SK-N-SH (cell line): ENCODE measurements at regions not wholly inside any gene's neighbourhood (a gene's known extent, or its start where the extent isn't known, plus 50 kb on each side); places are given as distances from the start of the nearest gene placed in this dataset.

Source experiments
- CTCF ChIA-PET: fragments of 300-600, 350-600 bp; formaldehyde crosslinking; extraction: SDS; loops from one replicate; lab custom pipeline; 2021; lab: Yijun Ruan, JAX
- POLR2A ChIA-PET: fragments of 350-600 bp; sonication (Branson Sonifier 250); formaldehyde crosslinking; extraction: SDS; loops from one replicate; lab custom pipeline; 2020; ENCODE audit warnings: antibody characterized with exemption, inconsistent platforms; lab: Yijun Ruan, JAX
- DNase-seq: peaks from one replicate; pipeline ENCODE4 v3.0.0; 2012
- H2AFZ ChIP-seq: fragments of 200-600 bp; sonication (generic); 2 replicates; pipeline ENCODE4 v1.8.1; 2016; ENCODE audit warnings: antibody characterized with exemption, mild to moderate bottlenecking, low read depth
- H3F3A ChIP-seq: fragments of 200-600 bp; sonication (generic); replicated peaks from 2 replicates; pipeline ENCODE3; 2016; ENCODE audit warnings: antibody characterized with exemption, mild to moderate bottlenecking; ENCODE audit not compliant: insufficient read depth
- H3K27ac ChIP-seq, 2 experiments: fragments of 200-500 bp in 1 of 2; fragments of 200-600 bp in 1 of 2; sonication (Bioruptor generic) in 1 of 2; sonication (generic), shearing (Covaris generic) in 1 of 2; 2 replicates each; pipeline versions ENCODE4 v1.5.1 to v1.6.1; 2014 to 2016; ENCODE audit warnings: low read depth in 2 of 2, inconsistent platforms in 1 of 2, low read length in 1 of 2, mild to moderate bottlenecking in 1 of 2, mixed read lengths in 1 of 2
- H3K27me3 ChIP-seq: fragments of 200-600 bp; sonication (generic), shearing (Covaris generic); 2 replicates; pipeline ENCODE4 v1.6.1; 2016; ENCODE audit warnings: mixed run types; ENCODE audit not compliant: insufficient read depth
- H3K36me3 ChIP-seq, 2 experiments: fragments of 200-500 bp in 1 of 2; fragments of 200-600 bp in 1 of 2; sonication (Bioruptor generic) in 1 of 2; sonication (generic) in 1 of 2; replicated peaks in 1 of 2; 2 replicates each; pipeline versions ENCODE3 to v1.5.1; 2014 to 2016; ENCODE audit warnings: low read length in 1 of 2, mild to moderate bottlenecking in 1 of 2; ENCODE audit not compliant: insufficient read depth in 2 of 2, control insufficient read depth in 1 of 2
- H3K4me1 ChIP-seq, 2 experiments: fragments of 200-500 bp in 1 of 2; fragments of 200-600 bp in 1 of 2; sonication (Bioruptor generic) in 1 of 2; sonication (generic), shearing (Covaris generic) in 1 of 2; 2 replicates each; pipeline versions ENCODE4 v1.5.1 to v1.6.1; 2014 to 2016; ENCODE audit warnings: low read depth in 1 of 2, low read length in 1 of 2, mixed run types in 1 of 2; ENCODE audit not compliant: insufficient read depth in 2 of 2, control insufficient read depth in 1 of 2
- H3K4me2 ChIP-seq: fragments of 200-600 bp; sonication (generic), shearing (Covaris generic); 2 replicates; pipeline ENCODE4 v1.6.1; 2017; ENCODE audit warnings: mixed run types
- H3K4me3 ChIP-seq, 2 experiments: fragments of 200-500 bp in 1 of 2; fragments of 200-600 bp in 1 of 2; sonication (Bioruptor generic) in 1 of 2; sonication (generic), shearing (Covaris generic) in 1 of 2; 2 replicates each; pipeline versions ENCODE4 v1.5.1 to v1.8.1; 2014 to 2016; ENCODE audit warnings: low read depth in 2 of 2, inconsistent platforms in 1 of 2, low read length in 1 of 2, mild to moderate bottlenecking in 1 of 2, mixed read lengths in 1 of 2, moderate library complexity in 1 of 2
- H3K79me2 ChIP-seq: fragments of 200-600 bp; sonication (generic); 2 replicates; pipeline ENCODE4 v1.8.1; 2017; ENCODE audit warnings: mild to moderate bottlenecking; ENCODE audit not compliant: insufficient read depth
- H3K9ac ChIP-seq: fragments of 200-600 bp; sonication (generic); 2 replicates; pipeline ENCODE4 v1.6.1; 2017; ENCODE audit warnings: mixed run types
- H3K9me2 ChIP-seq: fragments of 200-600 bp; sonication (generic); 2 replicates; pipeline ENCODE4 v1.6.1; 2017; ENCODE audit warnings: mixed run types
- H3K9me3 ChIP-seq: fragments of 200-600 bp; sonication (generic); 2 replicates; pipeline ENCODE4 v1.6.1; 2017; ENCODE audit warnings: mixed run types, mild to moderate bottlenecking, moderate library complexity
- H4K20me1 ChIP-seq: fragments of 200-600 bp; sonication (generic); 2 replicates; pipeline ENCODE4 v1.6.1; 2017; ENCODE audit warnings: mild to moderate bottlenecking, mixed run types; ENCODE audit not compliant: insufficient read depth
- CHD2 ChIP-seq: fragments of 150-350 bp; IDR thresholded peaks from 2 replicates; pipeline ENCODE4 v1.6.1; 2018; ENCODE audit warnings: low read length; ENCODE audit not compliant: partially characterized antibody
- FOXJ3 ChIP-seq: sonication (generic); formaldehyde crosslinking; IDR thresholded peaks from 2 replicates; pipeline ENCODE4 v1.5.1; 2020; ENCODE audit warnings: mild to moderate bottlenecking, missing genetic modification reagents
- FOXM1 ChIP-seq: IDR thresholded peaks from 2 replicates; pipeline ENCODE4 v1.4.0; 2012; ENCODE audit warnings: low read depth, mild to moderate bottlenecking
- MEF2A ChIP-seq: IDR thresholded peaks from 2 replicates; pipeline ENCODE4 v1.4.0; 2012; ENCODE audit warnings: low read depth, borderline replicate concordance
- MXI1 ChIP-seq: IDR thresholded peaks from 2 replicates; pipeline ENCODE4 v1.6.1; 2012; ENCODE audit warnings: mild to moderate bottlenecking, low read depth, low read length, improper control_type of control experiment
- NRF1 ChIP-seq: IDR thresholded peaks from 2 replicates; pipeline ENCODE4 v1.6.1; 2012; ENCODE audit warnings: low read depth, mild to moderate bottlenecking, low read length
- RXRA ChIP-seq: IDR thresholded peaks from 2 replicates; pipeline ENCODE4 v1.4.0; 2012; ENCODE audit warnings: low read depth, mild to moderate bottlenecking, borderline replicate concordance
- SMC3 ChIP-seq: IDR thresholded peaks from 2 replicates; pipeline ENCODE4 v1.6.1; 2012; ENCODE audit warnings: low read depth, low read length, improper control_type of control experiment
- TAF1 ChIP-seq: IDR thresholded peaks from 2 replicates; pipeline ENCODE4 v1.6.1; 2012; ENCODE audit warnings: low read depth, mild to moderate bottlenecking, low read length, moderate library complexity, borderline replicate concordance
- TEAD4 ChIP-seq: IDR thresholded peaks from 2 replicates; pipeline ENCODE4 v1.4.0; 2012; ENCODE audit warnings: mild to moderate bottlenecking, borderline replicate concordance; ENCODE audit not compliant: insufficient read depth
- WGBS: methylation state at CpG from one replicate; pipeline ENCODE4 v1.1.6; 2017; ENCODE audit warnings: low lambda C conversion rate; 5-methylcytosine and 5-hydroxymethylcytosine counted together
- TF ChIP-seq, protein P1 (sequence below): IDR thresholded peaks from 2 replicates; pipeline ENCODE4 v1.4.0; 2012; ENCODE audit warnings: low read depth, borderline replicate concordance
- TF ChIP-seq, protein P2 (sequence below): fragments of 150-350 bp; IDR thresholded peaks from 2 replicates; pipeline ENCODE4 v1.6.1; 2016; ENCODE audit warnings: mild to moderate bottlenecking, low read depth, low read length
- TF ChIP-seq, protein P3 (sequence below): fragments of 200-600 bp; sonication (generic); IDR thresholded peaks from 2 replicates; pipeline ENCODE4 v1.6.1; 2017; ENCODE audit warnings: antibody characterized with exemption, mild to moderate bottlenecking, moderate library complexity
- TF ChIP-seq, protein P4 (sequence below): IDR thresholded peaks from 2 replicates; pipeline ENCODE4; 2012
- TF ChIP-seq, protein P5 (sequence below): IDR thresholded peaks from 2 replicates; pipeline ENCODE4 v1.6.1; 2012; ENCODE audit warnings: mild to moderate bottlenecking, low read depth, low read length, moderate library complexity

DNA sequence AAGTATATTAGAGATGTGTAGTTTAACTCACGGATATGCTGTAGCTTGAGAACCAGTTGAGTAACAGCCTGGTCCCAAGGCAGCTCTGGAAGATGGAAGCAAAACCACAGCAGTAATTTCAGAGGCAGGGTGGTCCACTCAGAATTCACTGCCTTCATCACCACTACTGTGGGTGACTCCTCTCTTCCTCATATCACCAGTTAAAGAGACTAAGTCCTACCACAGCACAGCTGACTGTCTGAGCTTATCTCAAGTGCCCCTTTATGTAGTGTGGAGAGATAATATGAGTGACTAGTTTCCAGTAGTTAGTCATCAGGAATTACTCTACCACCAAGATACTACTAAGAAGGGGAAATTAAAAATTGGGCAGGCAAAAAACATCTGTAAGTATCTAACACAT lies 1571.2 kb upstream of the C9orf72 start:
- DNase-seq: no peak
- Histone ChIP-seq H3K79me2 (peaks cover 98% of the 10 kb centered on the region), H3K4me3 (no peak overlapping the region), H3K4me1 (peaks cover 0 to 9% of the 10 kb centered on the region in 2 experiments; a peak in 1 of 4 replicates), H3K9me2 (no peaks in the 10 kb centered on the region), H4K20me1 (peaks cover 14% of the 10 kb centered on the region), H3K9me3 (peaks cover 34% of the 10 kb centered on the region), H3K27me3 (no peaks in the 10 kb centered on the region), H3K36me3 (peaks cover 0 to 37% of the 10 kb centered on the region in 2 experiments), H3K9ac (no peak overlapping the region), H3F3A (peaks cover 12% of the 10 kb centered on the region), H3K27ac (no peak overlapping the region), H2AFZ (no peak overlapping the region), H3K4me2 (no peak overlapping the region)
- WGBS: 100% methylated on average over 1 of the region's 1 CpG
- TF ChIP-seq RXRA: no peak
- no peak for TF ChIP-seq SMC3
- no peak for TF ChIP-seq MEF2A
- TF ChIP-seq TAF1: no peak
- TF ChIP-seq, protein P1, sequence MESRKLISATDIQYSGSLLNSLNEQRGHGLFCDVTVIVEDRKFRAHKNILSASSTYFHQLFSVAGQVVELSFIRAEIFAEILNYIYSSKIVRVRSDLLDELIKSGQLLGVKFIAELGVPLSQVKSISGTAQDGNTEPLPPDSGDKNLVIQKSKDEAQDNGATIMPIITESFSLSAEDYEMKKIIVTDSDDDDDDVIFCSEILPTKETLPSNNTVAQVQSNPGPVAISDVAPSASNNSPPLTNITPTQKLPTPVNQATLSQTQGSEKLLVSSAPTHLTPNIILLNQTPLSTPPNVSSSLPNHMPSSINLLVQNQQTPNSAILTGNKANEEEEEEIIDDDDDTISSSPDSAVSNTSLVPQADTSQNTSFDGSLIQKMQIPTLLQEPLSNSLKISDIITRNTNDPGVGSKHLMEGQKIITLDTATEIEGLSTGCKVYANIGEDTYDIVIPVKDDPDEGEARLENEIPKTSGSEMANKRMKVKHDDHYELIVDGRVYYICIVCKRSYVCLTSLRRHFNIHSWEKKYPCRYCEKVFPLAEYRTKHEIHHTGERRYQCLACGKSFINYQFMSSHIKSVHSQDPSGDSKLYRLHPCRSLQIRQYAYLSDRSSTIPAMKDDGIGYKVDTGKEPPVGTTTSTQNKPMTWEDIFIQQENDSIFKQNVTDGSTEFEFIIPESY: no peak
- no peak for TF ChIP-seq MXI1
- TF ChIP-seq, protein P2, sequence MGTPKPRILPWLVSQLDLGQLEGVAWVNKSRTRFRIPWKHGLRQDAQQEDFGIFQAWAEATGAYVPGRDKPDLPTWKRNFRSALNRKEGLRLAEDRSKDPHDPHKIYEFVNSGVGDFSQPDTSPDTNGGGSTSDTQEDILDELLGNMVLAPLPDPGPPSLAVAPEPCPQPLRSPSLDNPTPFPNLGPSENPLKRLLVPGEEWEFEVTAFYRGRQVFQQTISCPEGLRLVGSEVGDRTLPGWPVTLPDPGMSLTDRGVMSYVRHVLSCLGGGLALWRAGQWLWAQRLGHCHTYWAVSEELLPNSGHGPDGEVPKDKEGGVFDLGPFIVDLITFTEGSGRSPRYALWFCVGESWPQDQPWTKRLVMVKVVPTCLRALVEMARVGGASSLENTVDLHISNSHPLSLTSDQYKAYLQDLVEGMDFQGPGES: no peak
- TF ChIP-seq FOXM1: no peak
- TF ChIP-seq, protein P3, sequence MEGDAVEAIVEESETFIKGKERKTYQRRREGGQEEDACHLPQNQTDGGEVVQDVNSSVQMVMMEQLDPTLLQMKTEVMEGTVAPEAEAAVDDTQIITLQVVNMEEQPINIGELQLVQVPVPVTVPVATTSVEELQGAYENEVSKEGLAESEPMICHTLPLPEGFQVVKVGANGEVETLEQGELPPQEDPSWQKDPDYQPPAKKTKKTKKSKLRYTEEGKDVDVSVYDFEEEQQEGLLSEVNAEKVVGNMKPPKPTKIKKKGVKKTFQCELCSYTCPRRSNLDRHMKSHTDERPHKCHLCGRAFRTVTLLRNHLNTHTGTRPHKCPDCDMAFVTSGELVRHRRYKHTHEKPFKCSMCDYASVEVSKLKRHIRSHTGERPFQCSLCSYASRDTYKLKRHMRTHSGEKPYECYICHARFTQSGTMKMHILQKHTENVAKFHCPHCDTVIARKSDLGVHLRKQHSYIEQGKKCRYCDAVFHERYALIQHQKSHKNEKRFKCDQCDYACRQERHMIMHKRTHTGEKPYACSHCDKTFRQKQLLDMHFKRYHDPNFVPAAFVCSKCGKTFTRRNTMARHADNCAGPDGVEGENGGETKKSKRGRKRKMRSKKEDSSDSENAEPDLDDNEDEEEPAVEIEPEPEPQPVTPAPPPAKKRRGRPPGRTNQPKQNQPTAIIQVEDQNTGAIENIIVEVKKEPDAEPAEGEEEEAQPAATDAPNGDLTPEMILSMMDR: no peak
- POLR2A ChIA-PET: no interaction called here
- CTCF ChIA-PET: interaction anchor here (0.7 kb wide), 1 partner anchor 15 kb away, joined by 3 read pairs; no protein-coding TSS in a partner anchor

DNA sequence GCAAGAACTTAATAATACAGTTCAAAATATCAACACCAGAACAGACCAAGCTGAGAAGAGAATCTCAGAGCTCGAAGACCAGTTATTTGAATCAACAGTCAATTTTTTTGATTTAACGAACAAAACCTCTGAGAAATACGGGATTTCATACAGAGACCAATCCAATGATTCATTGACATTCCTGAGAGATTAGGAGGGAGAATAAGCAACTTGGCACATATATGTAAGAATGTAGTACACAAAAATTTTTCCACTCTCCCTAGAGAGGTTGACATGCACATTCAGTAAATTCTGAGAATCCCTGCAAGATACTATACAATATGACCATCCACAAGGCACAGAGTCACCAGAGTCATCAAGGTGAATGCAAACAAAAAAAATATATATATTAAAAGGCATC lies 1577.3 kb upstream of the C9orf72 start:
- CTCF ChIA-PET: no interaction called here
- Histone ChIP-seq H3K27me3 (no peaks in the 10 kb centered on the region), H3K9me2 (no peaks in the 10 kb centered on the region), H3K4me1 (peaks cover 0 to 9% of the 10 kb centered on the region in 2 experiments; a peak in 2 of 4 replicates), H3K27ac (no peak overlapping the region), H3K9me3 (0 out of 2 replicates have a peak, but pooled peaks cover 9% of the 10 kb centered on the region), H3K4me3 (no peak overlapping the region), H4K20me1 (peaks cover 14% of the 10 kb centered on the region; the same call in 1 of the 2 replicates), H3K36me3 (peaks cover 0 to 7% of the 10 kb centered on the region in 2 experiments), H3F3A (peaks cover 15% of the 10 kb centered on the region), H3K79me2 (peaks cover 92% of the 10 kb centered on the region), H3K4me2 (no peak overlapping the region), H2AFZ (no peak overlapping the region), H3K9ac (no peak overlapping the region)
- POLR2A ChIA-PET: no interaction called here
- no peak for DNase-seq
- 88% methylated on average over 3 of the region's 3 CpGs for WGBS
- TF ChIP-seq, protein P4, sequence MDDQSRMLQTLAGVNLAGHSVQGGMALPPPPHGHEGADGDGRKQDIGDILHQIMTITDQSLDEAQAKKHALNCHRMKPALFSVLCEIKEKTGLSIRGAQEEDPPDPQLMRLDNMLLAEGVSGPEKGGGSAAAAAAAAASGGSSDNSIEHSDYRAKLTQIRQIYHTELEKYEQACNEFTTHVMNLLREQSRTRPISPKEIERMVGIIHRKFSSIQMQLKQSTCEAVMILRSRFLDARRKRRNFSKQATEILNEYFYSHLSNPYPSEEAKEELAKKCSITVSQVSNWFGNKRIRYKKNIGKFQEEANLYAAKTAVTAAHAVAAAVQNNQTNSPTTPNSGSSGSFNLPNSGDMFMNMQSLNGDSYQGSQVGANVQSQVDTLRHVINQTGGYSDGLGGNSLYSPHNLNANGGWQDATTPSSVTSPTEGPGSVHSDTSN: no peak
- TF ChIP-seq CHD2 (no peak), TEAD4 (no peak), NRF1 (no peak), FOXJ3 (CRISPR knock-in tag) (no peak)
- TF ChIP-seq, protein P1: no peak
- TF ChIP-seq, protein P5, sequence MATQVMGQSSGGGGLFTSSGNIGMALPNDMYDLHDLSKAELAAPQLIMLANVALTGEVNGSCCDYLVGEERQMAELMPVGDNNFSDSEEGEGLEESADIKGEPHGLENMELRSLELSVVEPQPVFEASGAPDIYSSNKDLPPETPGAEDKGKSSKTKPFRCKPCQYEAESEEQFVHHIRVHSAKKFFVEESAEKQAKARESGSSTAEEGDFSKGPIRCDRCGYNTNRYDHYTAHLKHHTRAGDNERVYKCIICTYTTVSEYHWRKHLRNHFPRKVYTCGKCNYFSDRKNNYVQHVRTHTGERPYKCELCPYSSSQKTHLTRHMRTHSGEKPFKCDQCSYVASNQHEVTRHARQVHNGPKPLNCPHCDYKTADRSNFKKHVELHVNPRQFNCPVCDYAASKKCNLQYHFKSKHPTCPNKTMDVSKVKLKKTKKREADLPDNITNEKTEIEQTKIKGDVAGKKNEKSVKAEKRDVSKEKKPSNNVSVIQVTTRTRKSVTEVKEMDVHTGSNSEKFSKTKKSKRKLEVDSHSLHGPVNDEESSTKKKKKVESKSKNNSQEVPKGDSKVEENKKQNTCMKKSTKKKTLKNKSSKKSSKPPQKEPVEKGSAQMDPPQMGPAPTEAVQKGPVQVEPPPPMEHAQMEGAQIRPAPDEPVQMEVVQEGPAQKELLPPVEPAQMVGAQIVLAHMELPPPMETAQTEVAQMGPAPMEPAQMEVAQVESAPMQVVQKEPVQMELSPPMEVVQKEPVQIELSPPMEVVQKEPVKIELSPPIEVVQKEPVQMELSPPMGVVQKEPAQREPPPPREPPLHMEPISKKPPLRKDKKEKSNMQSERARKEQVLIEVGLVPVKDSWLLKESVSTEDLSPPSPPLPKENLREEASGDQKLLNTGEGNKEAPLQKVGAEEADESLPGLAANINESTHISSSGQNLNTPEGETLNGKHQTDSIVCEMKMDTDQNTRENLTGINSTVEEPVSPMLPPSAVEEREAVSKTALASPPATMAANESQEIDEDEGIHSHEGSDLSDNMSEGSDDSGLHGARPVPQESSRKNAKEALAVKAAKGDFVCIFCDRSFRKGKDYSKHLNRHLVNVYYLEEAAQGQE: no peak
